ENCODE measurements at regions not wholly inside any gene's neighbourhood (a gene's known extent, or its start where the extent isn't known, plus 50 kb on each side); places are given as distances from the start of the nearest gene placed in this dataset.

- TF ChIP-seq CTCF (IDR thresholded peaks at IDR 0.05): no peak
- TF ChIP-seq POLR2AphosphoS5 (IDR thresholded peaks at IDR 0.05): no peak
These were observed 316.2 kb upstream of the FIGN start for GRCh38 chr2:164052006-164052405.
